HG02623 (cell line): ENCODE measurements at regions not wholly inside any gene's neighbourhood (a gene's known extent, or its start where the extent isn't known, plus 50 kb on each side); places are given as distances from the start of the nearest gene placed in this dataset.
"Not testable (repeated sequence)": the region's sequence is repeated elsewhere in the genome, so short reads cannot be mapped to it uniquely, and the experiment has no call there.

Experiments
- ATAC-seq: cut with Tn5 transposase; IDR thresholded peaks from one replicate; pipeline ENCODE4 v1.9.1; 2021; ENCODE audit warnings: moderate library complexity; ENCODE audit not compliant: unreplicated experiment

DNA sequence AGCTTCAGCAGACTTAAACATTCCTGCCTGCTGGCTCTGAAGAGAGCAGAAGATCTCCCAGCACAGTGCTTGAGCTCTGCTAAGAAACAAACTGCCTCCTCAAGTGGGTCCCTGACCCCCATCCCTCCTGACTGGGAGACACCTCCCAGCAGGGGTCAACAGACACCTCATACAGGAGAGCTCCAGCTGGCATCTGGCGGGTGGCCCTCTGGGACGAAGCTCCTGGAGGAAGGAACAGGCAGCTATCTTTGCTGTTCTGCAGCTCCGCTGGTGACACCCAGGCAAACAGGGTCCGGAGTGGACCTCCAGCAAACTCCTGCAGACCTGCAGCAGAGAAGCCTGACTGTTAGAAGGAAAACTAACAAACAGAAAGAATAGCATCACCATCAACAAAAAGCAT is 139.3 kb downstream of the ATXN7L3B start:
- not testable (repeated sequence) for ATAC-seq

DNA sequence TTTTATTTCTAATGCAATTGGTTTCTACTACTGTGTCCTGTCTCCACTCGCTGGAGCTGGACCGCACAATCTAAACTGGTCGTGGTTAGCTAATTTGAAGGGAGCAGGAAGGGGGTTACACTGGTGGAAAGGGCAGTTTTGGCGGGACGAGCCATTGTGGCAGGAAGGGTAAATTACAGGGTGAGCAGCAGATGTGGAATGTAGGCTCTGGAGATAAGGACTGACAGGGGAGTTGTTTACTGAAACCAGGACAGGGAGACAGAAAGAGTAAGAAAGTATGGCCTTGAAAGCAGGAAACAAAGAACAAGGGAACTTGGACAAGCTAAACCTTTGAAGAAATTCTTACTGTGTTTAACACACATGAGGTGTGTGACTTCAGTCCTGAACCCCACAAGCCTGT is 147.8 kb downstream of the ATXN7L3B start:
- ATAC-seq, result no peak

- no peak for ATAC-seq
Observed at GRCh38 chr12:74689071-74689655, 151.5 kb downstream of the ATXN7L3B start.

DNA sequence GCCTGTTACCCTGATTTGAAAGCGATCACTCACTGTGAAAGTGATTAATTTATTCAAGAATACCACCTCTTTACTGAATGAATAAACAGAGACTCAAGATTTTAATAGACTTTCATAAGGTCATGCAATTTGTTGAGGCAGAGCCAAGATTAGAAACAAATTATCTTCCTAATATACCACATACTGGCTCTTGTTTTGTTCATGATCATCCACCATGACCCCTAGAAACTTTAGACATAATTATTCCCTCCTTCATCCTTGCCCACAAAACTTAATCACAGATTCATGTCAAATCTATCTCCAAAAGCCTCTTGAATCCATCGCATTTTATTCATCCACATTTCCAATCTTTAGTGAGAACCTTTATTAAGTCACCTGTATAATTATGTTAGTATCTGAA is 152.3 kb downstream of the ATXN7L3B start:
- no peak for ATAC-seq

GRCh38 chr12:74719447-74719846 is 181.8 kb downstream of the ATXN7L3B start:
- ATAC-seq, result no peak

GRCh38 chr12:74722709-74723108 is 185.1 kb downstream of the ATXN7L3B start:
- peak; percentile 49 for ATAC-seq

- no peak for ATAC-seq
Observed at GRCh38 chr12:74725154-74725553, 187.5 kb downstream of the ATXN7L3B start.

DNA sequence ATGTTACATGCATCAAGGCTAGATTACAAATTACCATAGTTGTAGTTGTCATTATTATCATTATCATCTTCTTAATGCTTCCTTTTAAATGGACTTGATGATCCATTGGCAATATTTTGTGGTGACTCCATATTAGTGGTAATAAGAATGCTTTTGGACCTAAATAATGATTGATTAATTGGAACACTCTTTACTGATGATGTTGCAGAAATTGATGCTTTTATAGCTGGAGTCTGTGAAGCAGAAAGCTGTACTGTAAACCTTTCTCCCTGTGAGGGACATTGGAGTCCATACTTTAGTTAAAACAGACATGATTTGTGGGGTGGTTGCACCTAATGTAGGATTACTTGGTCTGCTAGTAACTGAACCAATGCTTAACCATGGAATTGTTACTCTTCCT is 190.4 kb downstream of the ATXN7L3B start:
- ATAC-seq, result no peak

- no peak for ATAC-seq
Observed at GRCh38 chr12:74732164-74732784, 194.6 kb downstream of the ATXN7L3B start.

DNA sequence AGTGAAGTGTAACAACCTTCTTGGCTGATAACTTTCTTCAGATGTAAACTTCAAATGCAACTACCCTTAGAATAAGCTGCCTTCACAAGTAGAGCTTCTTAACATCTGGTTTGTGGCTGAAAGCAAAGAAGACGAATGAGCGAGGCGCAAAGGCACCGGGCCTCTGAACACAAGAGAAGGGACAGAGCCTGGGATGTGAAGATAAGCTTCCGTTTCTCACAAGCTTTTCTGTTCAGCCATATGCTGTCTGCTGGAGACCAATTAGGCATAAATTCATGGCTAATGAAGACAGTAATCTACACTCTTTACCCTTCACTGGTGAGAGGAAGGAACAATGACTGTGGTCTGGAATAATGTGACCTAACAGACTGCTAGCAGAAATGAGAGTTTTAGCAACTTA is 195.2 kb downstream of the ATXN7L3B start:
- no peak for ATAC-seq

GRCh38 chr12:74741112-74741511 is 203.5 kb downstream of the ATXN7L3B start:
- no peak for ATAC-seq

GRCh38 chr12:74747305-74747704 is 209.7 kb downstream of the ATXN7L3B start:
- ATAC-seq, result no peak

- no peak for ATAC-seq
Observed at GRCh38 chr12:74751441-74751840, 213.8 kb downstream of the ATXN7L3B start.

DNA sequence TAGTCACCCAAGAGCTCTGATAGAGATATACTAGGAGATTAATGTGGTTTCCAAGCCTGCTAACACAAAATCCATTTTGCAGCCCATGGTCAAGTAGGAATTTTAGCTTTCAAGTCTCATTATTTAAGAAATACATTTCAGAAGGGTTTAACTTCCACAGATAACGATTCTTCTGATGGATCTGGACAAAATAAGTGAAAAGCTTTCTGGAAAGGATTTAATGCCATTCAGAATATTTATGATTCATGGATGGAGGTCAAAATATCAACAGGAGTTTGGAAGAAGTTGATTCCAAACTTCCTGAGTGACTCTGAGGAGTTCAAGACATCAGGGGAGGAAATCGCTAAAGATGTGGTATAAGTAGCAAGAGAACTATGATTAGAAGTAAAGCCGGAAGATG is 214.6 kb downstream of the ATXN7L3B start:
- ATAC-seq, result no peak

- ATAC-seq, result no peak
Observed at GRCh38 chr12:74770552-74770951, 232.9 kb downstream of the ATXN7L3B start.

DNA sequence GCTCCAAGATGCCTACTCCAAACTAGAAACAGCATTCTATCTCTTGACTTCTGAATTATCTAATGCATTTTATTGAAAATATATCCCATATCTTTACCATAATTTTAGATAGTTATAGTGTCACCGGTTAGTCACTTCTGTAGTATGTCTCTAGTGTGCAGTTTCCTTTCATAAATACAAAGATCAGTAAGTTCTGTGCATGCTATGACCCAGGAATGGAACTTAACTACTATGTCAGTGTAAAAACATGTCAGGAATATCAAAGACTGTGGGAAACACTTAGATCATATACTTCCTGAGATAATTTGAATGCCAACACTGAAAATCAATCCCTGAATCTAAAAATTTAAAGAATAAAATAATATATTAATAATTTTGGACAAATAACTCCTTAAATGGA is 237.6 kb downstream of the ATXN7L3B start:
- ATAC-seq, result no peak

DNA sequence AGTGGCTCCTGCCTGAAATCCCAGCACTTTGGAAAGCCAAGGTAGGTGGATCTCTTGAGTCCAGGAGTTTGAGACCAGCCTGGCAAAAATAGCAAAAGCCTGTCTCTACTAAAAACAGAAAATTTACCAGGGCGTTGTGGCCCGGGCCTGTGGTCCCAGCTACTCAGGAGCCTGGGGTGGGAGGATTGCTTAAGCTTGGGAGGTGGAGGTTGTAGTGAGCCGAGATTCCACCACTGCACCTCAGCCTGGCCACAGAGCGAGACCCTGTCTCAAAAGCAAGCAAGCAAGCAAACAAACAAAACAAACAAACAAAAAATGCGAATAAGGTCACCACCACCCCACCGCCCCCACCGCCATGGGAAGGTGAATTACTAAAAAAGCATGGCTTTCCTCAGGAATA is 238.7 kb downstream of the ATXN7L3B start:
- no peak for ATAC-seq

DNA sequence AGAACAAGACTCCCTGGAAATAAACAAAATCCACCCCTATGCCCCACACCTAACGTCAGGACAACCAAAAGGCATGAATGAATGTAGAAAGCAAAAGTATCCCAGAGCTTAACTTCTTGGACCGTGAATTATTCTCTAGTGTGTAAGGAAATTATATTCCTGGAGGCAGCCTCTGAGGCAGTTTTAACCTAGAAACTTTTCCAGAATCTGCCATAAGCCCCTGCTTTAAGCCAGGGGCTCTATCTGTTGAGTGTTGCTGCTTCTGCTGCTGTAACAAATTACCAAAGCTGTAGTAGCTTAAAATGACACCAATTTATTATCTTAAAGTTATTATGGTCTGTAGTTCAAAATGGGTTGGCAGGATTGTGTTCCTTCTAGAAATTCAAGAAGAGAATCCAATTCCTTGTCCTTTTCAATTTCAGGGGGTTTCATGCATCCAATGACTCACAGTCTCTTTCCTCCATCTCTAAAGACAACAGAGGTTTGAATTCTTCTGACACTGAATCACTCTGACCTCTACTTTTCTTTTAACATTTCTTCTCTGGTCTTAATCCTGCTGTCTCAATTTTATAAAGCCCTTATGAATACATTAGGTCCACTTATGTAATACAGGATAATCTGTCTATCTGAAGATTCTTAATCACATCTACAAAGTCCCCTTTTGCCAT is 242.7 kb downstream of the ATXN7L3B start:
- ATAC-seq, result no peak

- ATAC-seq, result not testable (repeated sequence)
Observed at GRCh38 chr12:74780850-74781241, 243.2 kb downstream of the ATXN7L3B start.

DNA sequence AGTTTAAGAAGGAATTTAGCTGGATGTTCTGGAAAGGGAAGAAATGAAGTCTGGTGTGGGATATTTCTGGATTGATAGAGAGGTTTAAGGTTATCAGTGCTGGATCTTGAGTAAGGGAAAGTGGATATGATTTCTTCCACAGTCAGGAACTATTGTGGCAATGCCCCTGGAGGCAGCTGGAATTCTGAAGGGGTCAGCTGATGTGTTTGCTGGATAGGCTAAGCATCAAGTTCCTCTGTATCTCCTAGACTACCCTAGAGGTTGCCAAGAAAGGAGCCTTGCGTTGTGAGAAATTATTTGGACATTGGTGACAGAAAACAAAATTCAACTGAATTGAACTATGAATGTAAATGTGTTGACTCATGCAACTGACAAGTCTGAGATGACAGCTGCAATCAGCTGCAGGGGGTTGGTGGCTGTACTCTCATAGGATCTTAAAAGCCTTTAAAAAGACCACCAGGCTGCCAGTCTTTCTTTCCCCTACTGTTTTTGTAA is 244.4 kb downstream of the ATXN7L3B start:
- no peak for ATAC-seq

- no peak for ATAC-seq
Observed at GRCh38 chr12:74790931-74791330, 253.3 kb downstream of the ATXN7L3B start.

GRCh38 chr12:74791365-74791764 is 253.7 kb downstream of the ATXN7L3B start:
- no peak for ATAC-seq
